ENCODE measurements at regions not wholly inside any gene's neighbourhood (a gene's known extent, or its start where the extent isn't known, plus 50 kb on each side); places are given as distances from the start of the nearest gene placed in this dataset.

- Histone ChIP-seq H3K27ac (ENCODE audit: insufficient read depth, low read depth, low read length) (no peak overlapping the region), H2AFZ (ENCODE audit: low read depth, low read length) (no peak overlapping the region), H4K20me1 (replicated peaks; ENCODE audit: control insufficient read depth, extremely low read depth, insufficient read depth, low read length) (no peaks in the 10 kb centered on the region), H3K9me1 (replicated peaks; ENCODE audit: control insufficient read depth, extremely low read depth, insufficient read depth, low read length) (no peaks in the 10 kb centered on the region), H3K4me2 (ENCODE audit: insufficient read depth, low read length) (no peak overlapping the region), H3K79me2 (ENCODE audit: control insufficient read depth, insufficient read depth, low read length) (no peaks in the 10 kb centered on the region), H3K4me1 (ENCODE audit: control insufficient read depth, extremely low read depth, insufficient read depth, low read length) (no peaks in the 10 kb centered on the region), H3K9ac (replicated peaks; ENCODE audit: extremely low read depth, insufficient read depth, low read length) (no peak overlapping the region), H3K36me3 (ENCODE audit: control insufficient read depth in 2 of 2, extremely low read depth in 1 of 2, insufficient read depth in 2 of 2, low read length in 2 of 2) (no peaks in the 10 kb centered on the region), H3K27me3 (ENCODE audit: control insufficient read depth in 2 of 2, insufficient read depth in 2 of 2, low read length in 2 of 2) (peaks cover 1 to 2% of the 10 kb centered on the region in 2 experiments), H3K9me3 (replicated peaks; ENCODE audit: control insufficient read depth, insufficient read depth, low read length) (no peaks in the 10 kb centered on the region), H3K4me3 (replicated peaks in 1 of 3; ENCODE audit: insufficient read depth in 1 of 3, low read depth in 1 of 3, low read length in 3 of 3) (no peak overlapping the region)
- POLR2A ChIA-PET: no interaction called here
- DNase-seq (ENCODE audit: low read depth, low spot score) (no peak), FAIRE-seq (no peak)
- BruUV-seq (replicated peaks): no TSS peak
- TF ChIP-seq GATA2 (IDR thresholded peaks at IDR 0.05; ENCODE audit: insufficient read depth, insufficient read length, low read depth, low read length) (no peak), POLR2AphosphoS5 (IDR thresholded peaks at IDR 0.05; ENCODE audit: insufficient read depth, low read depth, low read length) (no peak), POLR2A (IDR thresholded peaks at IDR 0.05; ENCODE audit: low read depth, low read length) (no peak), EZH2 (IDR thresholded peaks at IDR 0.05; ENCODE audit: borderline replicate concordance, low read depth, low read length, severe bottlenecking) (no peak), MYC (IDR thresholded peaks at IDR 0.05; ENCODE audit: low read depth, low read length) (no peak), CTCF (IDR thresholded peaks at IDR 0.05; ENCODE audit: extremely low read depth in 1 of 2, insufficient read depth in 1 of 2, low read depth in 1 of 2, low read length in 2 of 2) (no peak), FOS (IDR thresholded peaks at IDR 0.05; ENCODE audit: borderline replicate concordance, insufficient read depth, low read length) (no peak), MAX (IDR thresholded peaks at IDR 0.05; ENCODE audit: insufficient read depth, insufficient read length) (no peak), JUN (IDR thresholded peaks at IDR 0.05; ENCODE audit: borderline replicate concordance, insufficient read depth, insufficient read length, low read depth) (no peak)
- CTCF ChIA-PET: interaction anchor here (1.2 kb wide), 1 partner anchor 11 kb away, joined by 3 read pairs; no protein-coding TSS in a partner anchor
- dilution Hi-C loops (cut with MboI; ENCODE audit: extremely low pct_ligation_motif_present, low sequenced_read_pairs) (no loop called here), intact Hi-C loops (cut with micrococcal nuclease) (no loop called here)
Measured at GRCh38 chr6:46072866-46073265, 56.9 kb upstream of the ENPP4 start.

All from endothelial cell of umbilical vein (primary cell).